AG10803 (cell line): ENCODE measurements at regions not wholly inside any gene's neighbourhood (a gene's known extent, or its start where the extent isn't known, plus 50 kb on each side); places are given as distances from the start of the nearest gene placed in this dataset.

Experiments
- DNase-seq: peaks from one replicate; pipeline ENCODE4 v3.0.0; 2010; ENCODE audit warnings: low read depth
- H3K4me3 ChIP-seq: 2 replicates; pipeline ENCODE4 v1.5.1; 2011; ENCODE audit warnings: mild to moderate bottlenecking, low read length, control low read depth
- TF ChIP-seq, protein P1 (sequence below): conservative IDR thresholded peaks from 2 replicates; pipeline ENCODE4 v1.5.1; 2011; ENCODE audit warnings: mild to moderate bottlenecking, low read length, control low read depth, inconsistent platforms

- H3K4me3 ChIP-seq = no peak overlapping the region
- TF ChIP-seq, protein P1, sequence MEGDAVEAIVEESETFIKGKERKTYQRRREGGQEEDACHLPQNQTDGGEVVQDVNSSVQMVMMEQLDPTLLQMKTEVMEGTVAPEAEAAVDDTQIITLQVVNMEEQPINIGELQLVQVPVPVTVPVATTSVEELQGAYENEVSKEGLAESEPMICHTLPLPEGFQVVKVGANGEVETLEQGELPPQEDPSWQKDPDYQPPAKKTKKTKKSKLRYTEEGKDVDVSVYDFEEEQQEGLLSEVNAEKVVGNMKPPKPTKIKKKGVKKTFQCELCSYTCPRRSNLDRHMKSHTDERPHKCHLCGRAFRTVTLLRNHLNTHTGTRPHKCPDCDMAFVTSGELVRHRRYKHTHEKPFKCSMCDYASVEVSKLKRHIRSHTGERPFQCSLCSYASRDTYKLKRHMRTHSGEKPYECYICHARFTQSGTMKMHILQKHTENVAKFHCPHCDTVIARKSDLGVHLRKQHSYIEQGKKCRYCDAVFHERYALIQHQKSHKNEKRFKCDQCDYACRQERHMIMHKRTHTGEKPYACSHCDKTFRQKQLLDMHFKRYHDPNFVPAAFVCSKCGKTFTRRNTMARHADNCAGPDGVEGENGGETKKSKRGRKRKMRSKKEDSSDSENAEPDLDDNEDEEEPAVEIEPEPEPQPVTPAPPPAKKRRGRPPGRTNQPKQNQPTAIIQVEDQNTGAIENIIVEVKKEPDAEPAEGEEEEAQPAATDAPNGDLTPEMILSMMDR = no peak
- no peak for DNase-seq
These were observed 280.2 kb upstream of the PHYHIPL start for GRCh38 chr10:58896229-58896628.

DNA sequence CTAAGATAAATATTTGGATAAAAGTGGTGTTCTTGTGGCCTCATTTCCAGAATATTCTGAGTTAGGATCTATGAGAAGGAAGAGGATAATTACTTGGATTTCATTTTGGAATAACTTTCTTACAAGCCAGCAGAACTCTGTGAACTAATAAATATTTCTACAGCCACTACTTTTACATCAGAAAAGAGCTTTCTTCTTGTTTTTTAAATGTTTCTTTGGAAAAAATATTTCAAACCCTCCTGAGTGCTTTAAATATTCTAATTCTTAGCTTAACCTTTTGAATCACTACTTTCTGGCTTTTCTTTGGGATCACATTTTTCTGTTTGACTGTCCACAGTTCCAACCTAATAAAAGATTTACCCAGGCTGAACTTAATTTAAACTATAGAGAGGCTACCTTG, 279.2 kb upstream of the PHYHIPL start:
- no peak for DNase-seq
- no peak overlapping the region for H3K4me3 ChIP-seq
- TF ChIP-seq, protein P1 = no peak

DNA sequence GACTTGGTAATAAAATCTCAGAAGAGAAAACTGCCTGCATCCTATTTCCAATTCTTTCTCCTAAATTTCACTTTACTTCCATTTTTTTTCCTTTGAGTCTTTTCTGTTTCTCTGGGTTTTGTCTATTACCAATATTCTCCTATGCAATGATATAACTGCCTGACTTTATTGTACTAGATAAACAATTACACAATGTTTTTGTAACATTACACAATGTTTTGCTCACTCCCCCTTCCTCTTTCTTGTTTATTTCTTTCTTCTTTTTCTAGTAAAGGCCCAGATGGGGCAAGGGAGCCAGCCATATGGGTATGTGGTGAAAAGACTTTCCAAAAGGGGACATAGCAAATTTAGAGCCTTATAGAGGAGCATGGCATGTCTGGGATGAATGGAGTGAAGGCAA, 278.7 kb upstream of the PHYHIPL start:
- TF ChIP-seq, protein P1 = no peak
- DNase-seq = peak; percentile 18
- no peak overlapping the region for H3K4me3 ChIP-seq

DNA sequence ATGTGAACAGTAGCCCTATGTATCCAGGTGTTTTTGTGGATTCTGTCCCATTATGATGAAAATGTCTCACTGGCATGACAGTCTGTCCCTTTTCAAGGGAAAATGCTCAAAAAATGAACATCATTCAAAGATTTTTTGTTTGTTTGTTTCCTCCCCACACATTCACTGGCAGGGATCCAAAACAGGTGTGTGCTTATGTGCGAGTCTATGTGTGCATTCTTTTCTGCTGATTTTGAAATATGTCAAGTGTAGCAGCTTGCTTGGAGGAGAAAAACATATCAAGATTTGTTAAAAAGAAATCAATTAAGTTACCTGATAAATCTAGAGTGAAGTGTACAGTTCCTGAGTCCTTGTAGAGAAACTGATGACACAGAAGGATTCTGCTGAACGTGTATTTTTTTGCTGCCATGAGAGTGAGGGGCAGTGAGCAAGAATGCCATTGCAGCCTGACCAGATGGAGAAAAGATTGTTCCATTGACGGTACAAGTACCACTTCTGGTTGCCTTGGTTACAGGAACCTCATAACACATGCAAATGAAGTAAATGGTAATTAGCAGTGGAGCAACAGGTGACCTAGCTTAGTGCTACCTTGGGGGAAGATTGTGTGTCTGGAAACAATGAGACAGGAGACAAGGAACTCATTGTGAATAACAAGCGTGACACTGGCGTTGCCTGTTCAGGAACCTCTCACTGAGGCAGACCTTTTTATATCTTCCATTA, 277.4 kb upstream of the PHYHIPL start:
- DNase-seq = no peak
- TF ChIP-seq, protein P1 = no peak
- no peak overlapping the region for H3K4me3 ChIP-seq

DNA sequence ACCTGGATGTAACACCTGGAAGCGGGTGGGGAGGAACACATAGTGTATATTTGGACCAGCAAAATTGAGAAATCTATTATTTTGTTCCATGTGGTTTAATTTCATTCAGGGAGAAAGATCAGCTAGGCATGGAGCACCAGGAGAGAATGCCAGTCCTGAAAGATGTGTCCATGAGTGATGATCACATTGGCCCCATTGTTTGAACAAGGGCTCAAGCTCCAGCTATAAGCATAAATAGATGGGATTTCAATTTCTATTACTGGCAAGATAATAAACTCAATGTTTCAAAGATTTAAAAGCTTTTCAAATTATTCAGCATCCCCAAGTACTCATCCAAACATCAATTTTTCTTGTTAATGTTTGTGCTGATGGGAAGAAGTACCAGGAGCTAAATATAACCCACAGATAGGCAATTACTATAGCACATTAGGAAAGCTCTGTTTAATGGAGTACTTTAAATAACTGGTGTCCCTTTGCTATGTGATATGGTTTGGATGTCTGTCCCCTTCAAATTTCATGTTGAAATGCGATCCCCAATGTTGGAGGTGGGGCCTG, 275.3 kb upstream of the PHYHIPL start:
- no peak overlapping the region for H3K4me3 ChIP-seq
- DNase-seq = no peak
- TF ChIP-seq, protein P1 = no peak

GRCh38 chr10:58903071-58903470, 273.4 kb upstream of the PHYHIPL start:
- TF ChIP-seq, protein P1 = no peak
- H3K4me3 ChIP-seq = no peak overlapping the region
- DNase-seq = no peak

DNA sequence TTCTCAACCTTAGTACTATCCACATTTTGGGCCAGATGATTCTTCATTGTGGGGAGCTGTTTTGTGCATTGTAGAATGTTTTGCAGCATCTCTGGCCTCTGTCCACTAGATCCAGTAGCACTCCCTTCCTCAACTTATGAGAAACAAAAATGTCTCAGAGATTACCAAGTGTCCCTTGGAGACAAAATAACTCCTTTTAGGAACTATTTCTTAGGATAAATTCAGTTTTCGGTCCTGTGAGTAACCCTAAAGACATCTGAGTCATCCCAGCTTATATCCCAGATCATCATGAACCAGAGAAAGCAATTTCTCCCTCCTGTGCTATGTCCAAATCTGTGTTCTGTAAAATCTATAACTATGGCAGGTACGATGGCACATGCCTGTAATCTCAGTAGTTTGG, 266.6 kb upstream of the PHYHIPL start:
- DNase-seq = peak; percentile 54
- no peak overlapping the region for H3K4me3 ChIP-seq
- TF ChIP-seq, protein P1 = no peak
